ENCODE measurements at regions not wholly inside any gene's neighbourhood (a gene's known extent, or its start where the extent isn't known, plus 50 kb on each side); places are given as distances from the start of the nearest gene placed in this dataset.

- DNase-seq, result no peak
Measured at GRCh38 chr14:58785701-58786100, 147.9 kb downstream of the DACT1 start.

- peak; percentile 46 for DNase-seq
Measured at GRCh38 chr14:58787592-58787991, 149.8 kb downstream of the DACT1 start.

GRCh38 chr14:58788655-58789503, 151.1 kb downstream of the DACT1 start:
- DNase-seq, result no peak

GRCh38 chr14:58789736-58790135, 152.0 kb downstream of the DACT1 start:
- no peak for DNase-seq

GRCh38 chr14:58792416-58792815, 154.7 kb downstream of the DACT1 start:
- no peak for DNase-seq

GRCh38 chr14:58793131-58793740, 155.5 kb downstream of the DACT1 start:
- no peak for DNase-seq

GRCh38 chr14:58794993-58795762, 157.4 kb downstream of the DACT1 start:
- DNase-seq, result no peak

GRCh38 chr14:58796242-58797009, 158.7 kb downstream of the DACT1 start:
- DNase-seq, result no peak

GRCh38 chr14:58797010-58797429, 159.3 kb downstream of the DACT1 start:
- no peak for DNase-seq

- no peak for DNase-seq
Measured at GRCh38 chr14:58798173-58798572, 160.4 kb downstream of the DACT1 start.

- DNase-seq, result no peak
Measured at GRCh38 chr14:58801086-58801485, 163.3 kb downstream of the DACT1 start.

GRCh38 chr14:58805057-58805456, 167.3 kb downstream of the DACT1 start:
- no peak for DNase-seq

GRCh38 chr14:58805605-58806409, 168.0 kb downstream of the DACT1 start:
- no peak for DNase-seq

GRCh38 chr14:58807191-58807590, 169.4 kb downstream of the DACT1 start:
- no peak for DNase-seq

- no peak for DNase-seq
Measured at GRCh38 chr14:58808828-58809227, 171.1 kb downstream of the DACT1 start.

GRCh38 chr14:58809520-58809919, 171.8 kb downstream of the DACT1 start:
- no peak for DNase-seq

GRCh38 chr14:58812050-58812910, 174.5 kb downstream of the DACT1 start:
- DNase-seq, result peak; percentile 44

- no peak for DNase-seq
Measured at GRCh38 chr14:58813745-58814144, 176.0 kb downstream of the DACT1 start.

- DNase-seq, result no peak
Measured at GRCh38 chr14:58814466-58814865, 176.7 kb downstream of the DACT1 start.

- DNase-seq, result no peak
Measured at GRCh38 chr14:58815161-58815701, 177.5 kb downstream of the DACT1 start.

- DNase-seq, result no peak
Measured at GRCh38 chr14:58815794-58816193, 178.0 kb downstream of the DACT1 start.
